DND-41 (cell line): ENCODE measurements at regions not wholly inside any gene's neighbourhood (a gene's known extent, or its start where the extent isn't known, plus 50 kb on each side); places are given as distances from the start of the nearest gene placed in this dataset.

Source experiments
- EZH2 ChIP-seq: IDR thresholded peaks from 3 replicates; pipeline ENCODE4 v1.6.1; 2012; ENCODE audit warnings: borderline replicate concordance, low read depth, mild to moderate bottlenecking, moderate library complexity, low read length, inconsistent platforms; ENCODE audit not compliant: severe bottlenecking
- TF ChIP-seq, protein P1 (sequence below): IDR thresholded peaks from 2 replicates; pipeline ENCODE4 v1.5.1; 2012; ENCODE audit warnings: borderline replicate concordance, low read length, moderate library complexity, mild to moderate bottlenecking; ENCODE audit not compliant: poor library complexity, severe bottlenecking; ENCODE audit errors: extremely low read depth

DNA sequence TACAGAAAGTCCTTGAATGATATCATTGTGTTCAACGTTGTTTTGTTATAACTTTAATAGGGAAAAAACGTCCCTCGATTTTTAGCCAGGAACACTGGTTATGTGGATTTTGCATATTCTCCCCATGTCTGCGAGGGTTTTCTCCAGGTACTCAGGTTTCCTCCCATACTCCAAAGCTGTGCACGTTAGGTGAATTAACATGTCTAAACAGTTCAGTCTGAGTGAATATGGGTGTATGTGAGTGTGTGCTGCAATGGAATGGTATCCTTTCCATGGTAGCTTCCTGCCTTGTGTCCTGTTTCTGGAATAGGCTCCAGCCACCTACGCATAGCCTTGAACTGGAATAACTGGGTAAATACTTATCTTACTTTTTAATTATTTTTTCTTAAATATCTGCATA is 810.8 kb upstream of the ATXN7L3B start:
- TF ChIP-seq EZH2 = no peak
- TF ChIP-seq, protein P1, sequence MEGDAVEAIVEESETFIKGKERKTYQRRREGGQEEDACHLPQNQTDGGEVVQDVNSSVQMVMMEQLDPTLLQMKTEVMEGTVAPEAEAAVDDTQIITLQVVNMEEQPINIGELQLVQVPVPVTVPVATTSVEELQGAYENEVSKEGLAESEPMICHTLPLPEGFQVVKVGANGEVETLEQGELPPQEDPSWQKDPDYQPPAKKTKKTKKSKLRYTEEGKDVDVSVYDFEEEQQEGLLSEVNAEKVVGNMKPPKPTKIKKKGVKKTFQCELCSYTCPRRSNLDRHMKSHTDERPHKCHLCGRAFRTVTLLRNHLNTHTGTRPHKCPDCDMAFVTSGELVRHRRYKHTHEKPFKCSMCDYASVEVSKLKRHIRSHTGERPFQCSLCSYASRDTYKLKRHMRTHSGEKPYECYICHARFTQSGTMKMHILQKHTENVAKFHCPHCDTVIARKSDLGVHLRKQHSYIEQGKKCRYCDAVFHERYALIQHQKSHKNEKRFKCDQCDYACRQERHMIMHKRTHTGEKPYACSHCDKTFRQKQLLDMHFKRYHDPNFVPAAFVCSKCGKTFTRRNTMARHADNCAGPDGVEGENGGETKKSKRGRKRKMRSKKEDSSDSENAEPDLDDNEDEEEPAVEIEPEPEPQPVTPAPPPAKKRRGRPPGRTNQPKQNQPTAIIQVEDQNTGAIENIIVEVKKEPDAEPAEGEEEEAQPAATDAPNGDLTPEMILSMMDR = no peak
